ENCODE measurements at regions not wholly inside any gene's neighbourhood (a gene's known extent, or its start where the extent isn't known, plus 50 kb on each side); places are given as distances from the start of the nearest gene placed in this dataset.
A peak's percentile ranks its signal among the peaks of the same experiment; 100 is the strongest.

GRCh38 chr17:5758651-5759050 lies 174.3 kb upstream of the NLRP1 start:
- ChIA-PET CTCF (interaction anchor here (1.1 kb wide), 1 partner anchor 310 kb away, joined by 3 read pairs; no protein-coding TSS in a partner anchor), POLR2A (interaction anchor here (0.6 kb wide), 1 partner anchor 637 kb away, joined by 5 read pairs; no protein-coding TSS in a partner anchor)
- Mint-ChIP-seq H3K36me3 (no peaks in the 10 kb centered on the region), H3K9me3 (peaks cover 5% of the 10 kb centered on the region; the same call in 1 of the 2 replicates), H3K4me1 (no peaks in the 10 kb centered on the region), H3K4me3 (no peak overlapping the region), H3K27ac (no peak overlapping the region), H3K27me3 (ENCODE audit: low read depth) (no peaks in the 10 kb centered on the region)
- no peak for TF ChIP-seq PRRX2 (CRISPR knock-in tag; IDR thresholded peaks at IDR 0.05)
- TF ChIP-seq TEAD1 (CRISPR knock-in tag; IDR thresholded peaks at IDR 0.05), result no peak
- TF ChIP-seq OVOL2 (CRISPR knock-in tag; IDR thresholded peaks at IDR 0.05; ENCODE audit: borderline replicate concordance), result no peak
- no peak for TF ChIP-seq ZNF512 (CRISPR knock-in tag; IDR thresholded peaks at IDR 0.05; ENCODE audit: borderline replicate concordance)
- peak; percentile 87 for TF ChIP-seq NFYB (CRISPR knock-in tag; conservative IDR thresholded peaks at IDR 0.05; ENCODE audit: low read depth)
- ATAC-seq (peak; percentile 97), DNase-seq (ENCODE audit: low spot score) (peak; percentile 53)

- Mint-ChIP-seq H3K4me1 (no peaks in the 10 kb centered on the region), H3K4me3 (no peak overlapping the region), H3K9me3 (peaks cover 5% of the 10 kb centered on the region; the same call in 1 of the 2 replicates), H3K27me3 (ENCODE audit: low read depth) (no peaks in the 10 kb centered on the region), H3K27ac (no peak overlapping the region), H3K36me3 (no peaks in the 10 kb centered on the region)
- ChIA-PET POLR2A (no interaction called here), CTCF (interaction anchor here (0.8 kb wide), 1 partner anchor 34 kb away, joined by 3 read pairs; no protein-coding TSS in a partner anchor)
- no peak for TF ChIP-seq JAZF1 (CRISPR knock-in tag; IDR thresholded peaks at IDR 0.05)
- no peak for TF ChIP-seq ZNF263 (CRISPR knock-in tag; IDR thresholded peaks at IDR 0.05; ENCODE audit: low read depth)
- TF ChIP-seq ZSCAN18 (CRISPR knock-in tag; IDR thresholded peaks at IDR 0.05), result no peak
- no peak for TF ChIP-seq SMAD4 (CRISPR knock-in tag; IDR thresholded peaks at IDR 0.05)
- TF ChIP-seq NR3C1 (CRISPR knock-in tag; conservative IDR thresholded peaks at IDR 0.05; ENCODE audit: low read depth), result no peak
- no peak for TF ChIP-seq NFE2L1 (CRISPR knock-in tag; IDR thresholded peaks at IDR 0.05)
- TF ChIP-seq NR1H2 (CRISPR knock-in tag; IDR thresholded peaks at IDR 0.05), result no peak
- no peak for TF ChIP-seq ZNF232 (CRISPR knock-in tag; IDR thresholded peaks at IDR 0.05)
- TF ChIP-seq ZNF671 (CRISPR knock-in tag; IDR thresholded peaks at IDR 0.05), result no peak
- no peak for TF ChIP-seq TCF7 (CRISPR knock-in tag; IDR thresholded peaks at IDR 0.05; ENCODE audit: low read depth)
- no peak for TF ChIP-seq ZBTB43 (CRISPR knock-in tag; IDR thresholded peaks at IDR 0.05)
- no peak for TF ChIP-seq CDX4 (CRISPR knock-in tag; IDR thresholded peaks at IDR 0.05; ENCODE audit: borderline replicate concordance)
- no peak for TF ChIP-seq OVOL2 (CRISPR knock-in tag; IDR thresholded peaks at IDR 0.05; ENCODE audit: borderline replicate concordance)
- no peak for TF ChIP-seq ZNF416 (CRISPR knock-in tag; IDR thresholded peaks at IDR 0.05)
- no peak for TF ChIP-seq ATF6 (CRISPR knock-in tag; IDR thresholded peaks at IDR 0.05)
- no peak for TF ChIP-seq HMGXB4 (CRISPR knock-in tag; IDR thresholded peaks at IDR 0.05)
- no peak for TF ChIP-seq TP53 (CRISPR knock-in tag; IDR thresholded peaks at IDR 0.05)
- TF ChIP-seq USF2 (CRISPR knock-in tag; IDR thresholded peaks at IDR 0.05), result no peak
- DNase-seq (ENCODE audit: low spot score) (no peak), ATAC-seq (no peak)
These were observed 175.2 kb upstream of the NLRP1 start for GRCh38 chr17:5759501-5759925.
